GM12891 (cell line): ENCODE measurements at regions not wholly inside any gene's neighbourhood (a gene's known extent, or its start where the extent isn't known, plus 50 kb on each side); places are given as distances from the start of the nearest gene placed in this dataset.

Experiments used
- POLR2A ChIP-seq: IDR thresholded peaks from 2 replicates; pipeline ENCODE4 v1.6.1; 2011; ENCODE audit warnings: low read depth, low read length, control low read depth
- POLR2AphosphoS5 ChIP-seq: IDR thresholded peaks from 2 replicates; pipeline ENCODE4 v1.6.1; 2011; ENCODE audit warnings: low read depth, low read length, control low read depth
- POU2F2 ChIP-seq: IDR thresholded peaks from 2 replicates; pipeline ENCODE4 v1.6.1; 2011; ENCODE audit warnings: low read depth, mild to moderate bottlenecking, control low read depth, low read length, moderate library complexity
- SPI1 ChIP-seq: IDR thresholded peaks from 2 replicates; pipeline ENCODE4 v1.6.1; 2011; ENCODE audit warnings: low read depth, low read length, control low read depth
- TAF1 ChIP-seq: IDR thresholded peaks from 2 replicates; pipeline ENCODE4 v1.6.1; 2011; ENCODE audit warnings: low read depth, low read length, control low read depth

GRCh38 chr16:60771138-60771537 is 1265.1 kb downstream of the CDH8 start:
- TF ChIP-seq POLR2A (no peak), POLR2AphosphoS5 (no peak), SPI1 (no peak), TAF1 (no peak), POU2F2 (no peak)
